Keratinocyte (primary cell): ENCODE measurements at regions not wholly inside any gene's neighbourhood (a gene's known extent, or its start where the extent isn't known, plus 50 kb on each side); places are given as distances from the start of the nearest gene placed in this dataset.

Source experiments
- CTCF ChIP-seq, 3 experiments: IDR thresholded peaks in 1 of 3; conservative IDR thresholded peaks in 1 of 3; optimal IDR thresholded peaks in 1 of 3; 2 replicates in 2 of 3; 3 replicates in 1 of 3; pipeline versions ENCODE3 to v1.5.1; 2011; ENCODE audit warnings: low read length in 3 of 3, mild to moderate bottlenecking in 3 of 3, moderate library complexity in 2 of 3, control low read depth in 1 of 3, inconsistent platforms in 1 of 3; ENCODE audit not compliant: insufficient read depth in 2 of 3; ENCODE audit errors: extremely low read depth in 1 of 3
- EZH2 ChIP-seq: IDR thresholded peaks from one replicate; pipeline ENCODE4 v1.6.1; 2012; ENCODE audit warnings: inconsistent platforms, mild to moderate bottlenecking, low read length, moderate library complexity

- no peak for TF ChIP-seq EZH2
- TF ChIP-seq CTCF (optimal IDR thresholded peaks at IDR 0.05 in 1 of 3, IDR thresholded peaks at IDR 0.05 in 1 of 3, conservative IDR thresholded peaks at IDR 0.05 in 1 of 3; ENCODE audit: extremely low read depth in 1 of 3, insufficient read depth in 2 of 3, low read length in 3 of 3): no peak
Measured at GRCh38 chr2:40034801-40035200, 255.7 kb upstream of the THUMPD2 start.
